ENCODE measurements at regions not wholly inside any gene's neighbourhood (a gene's known extent, or its start where the extent isn't known, plus 50 kb on each side); places are given as distances from the start of the nearest gene placed in this dataset.

- no peak for TF ChIP-seq CTCF (IDR thresholded peaks at IDR 0.05; ENCODE audit: insufficient read depth, low read length, severe bottlenecking)
- DNase-seq (ENCODE audit: low read depth) (no peak), FAIRE-seq (no peak)
- Histone ChIP-seq H3K4me3 (ENCODE audit: low read depth, low read length) (no peak overlapping the region), H3K27me3 (ENCODE audit: control insufficient read depth, insufficient read depth, low read length) (no peaks in the 10 kb centered on the region), H3K36me3 (ENCODE audit: control insufficient read depth, insufficient read depth, low read length) (no peaks in the 10 kb centered on the region)
These were observed 50.3 kb upstream of the OSBPL11 start for GRCh38 chr3:125645616-125646015.

- Histone ChIP-seq H3K36me3 (ENCODE audit: control insufficient read depth, insufficient read depth, low read length) (no peaks in the 10 kb centered on the region), H3K4me3 (ENCODE audit: low read depth, low read length) (no peak overlapping the region), H3K27me3 (ENCODE audit: control insufficient read depth, insufficient read depth, low read length) (no peaks in the 10 kb centered on the region)
- no peak for FAIRE-seq
- TF ChIP-seq CTCF (IDR thresholded peaks at IDR 0.05; ENCODE audit: insufficient read depth, low read length, severe bottlenecking), result no peak
- DNase-seq (ENCODE audit: low read depth), result no peak
These were observed 51.3 kb upstream of the OSBPL11 start for GRCh38 chr3:125646581-125646980.

- no peak for FAIRE-seq
- Histone ChIP-seq H3K36me3 (ENCODE audit: control insufficient read depth, insufficient read depth, low read length) (no peaks in the 10 kb centered on the region), H3K4me3 (ENCODE audit: low read depth, low read length) (peak overlapping the region; percentile 6), H3K27me3 (ENCODE audit: control insufficient read depth, insufficient read depth, low read length) (no peaks in the 10 kb centered on the region)
- DNase-seq (ENCODE audit: low read depth), result peak; percentile 93
- TF ChIP-seq CTCF (IDR thresholded peaks at IDR 0.05; ENCODE audit: insufficient read depth, low read length, severe bottlenecking), result no peak
These were observed 52.2 kb upstream of the OSBPL11 start for GRCh38 chr3:125647318-125648014.

GRCh38 chr3:125651244-125651643 lies 55.9 kb upstream of the OSBPL11 start:
- no peak for TF ChIP-seq CTCF (IDR thresholded peaks at IDR 0.05; ENCODE audit: insufficient read depth, low read length, severe bottlenecking)
- DNase-seq (ENCODE audit: low read depth), result peak; percentile 73
- peak; percentile 28 for FAIRE-seq

GRCh38 chr3:125652349-125652748 lies 57.1 kb upstream of the OSBPL11 start:
- H3K27me3 ChIP-seq (ENCODE audit: control insufficient read depth, insufficient read depth, low read length), result no peaks in the 10 kb centered on the region
- DNase-seq (ENCODE audit: low read depth) (no peak), FAIRE-seq (peak; percentile 66)
- no peaks in the 10 kb centered on the region for H3K36me3 ChIP-seq (ENCODE audit: control insufficient read depth, insufficient read depth, low read length)
- H3K4me3 ChIP-seq (ENCODE audit: low read depth, low read length), result no peak overlapping the region
- no peak for TF ChIP-seq CTCF (IDR thresholded peaks at IDR 0.05; ENCODE audit: insufficient read depth, low read length, severe bottlenecking)

More at GRCh38 chr3:125651244-125651643, 55.9 kb upstream of the OSBPL11 start:
- Histone ChIP-seq H3K27me3 (ENCODE audit: control insufficient read depth, insufficient read depth, low read length) (no peaks in the 10 kb centered on the region), H3K4me3 (ENCODE audit: low read depth, low read length) (no peak overlapping the region), H3K36me3 (ENCODE audit: control insufficient read depth, insufficient read depth, low read length) (no peaks in the 10 kb centered on the region)

GRCh38 chr3:125654526-125654925 lies 59.2 kb upstream of the OSBPL11 start:
- FAIRE-seq, result no peak
- H3K27me3 ChIP-seq (ENCODE audit: control insufficient read depth, insufficient read depth, low read length), result no peaks in the 10 kb centered on the region

More at GRCh38 chr3:125654526-125654925, 59.2 kb upstream of the OSBPL11 start:
- no peak for DNase-seq (ENCODE audit: low read depth)
- TF ChIP-seq CTCF (IDR thresholded peaks at IDR 0.05; ENCODE audit: insufficient read depth, low read length, severe bottlenecking), result no peak
- Histone ChIP-seq H3K36me3 (ENCODE audit: control insufficient read depth, insufficient read depth, low read length) (no peaks in the 10 kb centered on the region), H3K4me3 (ENCODE audit: low read depth, low read length) (no peak overlapping the region)
